ENCODE measurements at regions not wholly inside any gene's neighbourhood (a gene's known extent, or its start where the extent isn't known, plus 50 kb on each side); places are given as distances from the start of the nearest gene placed in this dataset.

- H3K27ac ChIP-seq: no peak overlapping the region
- no peaks in the 10 kb centered on the region for H3K36me3 ChIP-seq
- H3K4me3 ChIP-seq (ENCODE audit: low read depth in 1 of 2, low read length in 1 of 2): no peak overlapping the region
- no peaks in the 10 kb centered on the region for H3K9me3 ChIP-seq
- TF ChIP-seq, protein P1, sequence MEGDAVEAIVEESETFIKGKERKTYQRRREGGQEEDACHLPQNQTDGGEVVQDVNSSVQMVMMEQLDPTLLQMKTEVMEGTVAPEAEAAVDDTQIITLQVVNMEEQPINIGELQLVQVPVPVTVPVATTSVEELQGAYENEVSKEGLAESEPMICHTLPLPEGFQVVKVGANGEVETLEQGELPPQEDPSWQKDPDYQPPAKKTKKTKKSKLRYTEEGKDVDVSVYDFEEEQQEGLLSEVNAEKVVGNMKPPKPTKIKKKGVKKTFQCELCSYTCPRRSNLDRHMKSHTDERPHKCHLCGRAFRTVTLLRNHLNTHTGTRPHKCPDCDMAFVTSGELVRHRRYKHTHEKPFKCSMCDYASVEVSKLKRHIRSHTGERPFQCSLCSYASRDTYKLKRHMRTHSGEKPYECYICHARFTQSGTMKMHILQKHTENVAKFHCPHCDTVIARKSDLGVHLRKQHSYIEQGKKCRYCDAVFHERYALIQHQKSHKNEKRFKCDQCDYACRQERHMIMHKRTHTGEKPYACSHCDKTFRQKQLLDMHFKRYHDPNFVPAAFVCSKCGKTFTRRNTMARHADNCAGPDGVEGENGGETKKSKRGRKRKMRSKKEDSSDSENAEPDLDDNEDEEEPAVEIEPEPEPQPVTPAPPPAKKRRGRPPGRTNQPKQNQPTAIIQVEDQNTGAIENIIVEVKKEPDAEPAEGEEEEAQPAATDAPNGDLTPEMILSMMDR (IDR thresholded peaks at IDR 0.05): no peak
- H3K27me3 ChIP-seq: no peaks in the 10 kb centered on the region
- H3K4me1 ChIP-seq (ENCODE audit: control insufficient read depth in 1 of 2, insufficient read depth in 1 of 2, low read depth in 1 of 2, low read length in 1 of 2): no peaks in the 10 kb centered on the region
Observed at GRCh38 chr12:87266305-87266704, 762.9 kb downstream of the C12orf50 start.

- no peaks in the 10 kb centered on the region for H3K4me1 ChIP-seq (ENCODE audit: control insufficient read depth in 1 of 2, insufficient read depth in 1 of 2, low read depth in 1 of 2, low read length in 1 of 2)
- H3K27me3 ChIP-seq: no peaks in the 10 kb centered on the region
- no peak overlapping the region for H3K4me3 ChIP-seq (ENCODE audit: low read depth in 1 of 2, low read length in 1 of 2)
- H3K36me3 ChIP-seq: no peaks in the 10 kb centered on the region
- TF ChIP-seq, protein P1 (IDR thresholded peaks at IDR 0.05): no peak
- H3K9me3 ChIP-seq: no peaks in the 10 kb centered on the region
- no peak overlapping the region for H3K27ac ChIP-seq
Observed at GRCh38 chr12:87259391-87259790, 769.8 kb downstream of the C12orf50 start.

- Histone ChIP-seq H3K27me3 (no peaks in the 10 kb centered on the region), H3K27ac (no peak overlapping the region), H3K4me3 (ENCODE audit: low read depth in 1 of 2, low read length in 1 of 2) (no peak overlapping the region), H3K9me3 (no peaks in the 10 kb centered on the region), H3K4me1 (ENCODE audit: control insufficient read depth in 1 of 2, insufficient read depth in 1 of 2, low read depth in 1 of 2, low read length in 1 of 2) (no peaks in the 10 kb centered on the region), H3K36me3 (no peaks in the 10 kb centered on the region)
- TF ChIP-seq, protein P1 (IDR thresholded peaks at IDR 0.05): no peak
Observed at GRCh38 chr12:87254381-87255030, 774.7 kb downstream of the C12orf50 start.

GRCh38 chr12:87253157-87253556, 776.0 kb downstream of the C12orf50 start:
- TF ChIP-seq, protein P1 (IDR thresholded peaks at IDR 0.05): no peak
- H3K36me3 ChIP-seq: no peaks in the 10 kb centered on the region
- H3K9me3 ChIP-seq: no peaks in the 10 kb centered on the region
- no peaks in the 10 kb centered on the region for H3K4me1 ChIP-seq (ENCODE audit: control insufficient read depth in 1 of 2, insufficient read depth in 1 of 2, low read depth in 1 of 2, low read length in 1 of 2)
- H3K27ac ChIP-seq: no peak overlapping the region
- H3K4me3 ChIP-seq (ENCODE audit: low read depth in 1 of 2, low read length in 1 of 2): no peak overlapping the region
- no peaks in the 10 kb centered on the region for H3K27me3 ChIP-seq

GRCh38 chr12:87246726-87247125, 782.5 kb downstream of the C12orf50 start:
- TF ChIP-seq, protein P1 (IDR thresholded peaks at IDR 0.05): no peak
- H3K36me3 ChIP-seq: no peaks in the 10 kb centered on the region
- H3K27me3 ChIP-seq: no peaks in the 10 kb centered on the region
- H3K27ac ChIP-seq: no peak overlapping the region
- H3K4me1 ChIP-seq (ENCODE audit: control insufficient read depth in 1 of 2, insufficient read depth in 1 of 2, low read depth in 1 of 2, low read length in 1 of 2): no peaks in the 10 kb centered on the region
- no peaks in the 10 kb centered on the region for H3K9me3 ChIP-seq
- no peak overlapping the region for H3K4me3 ChIP-seq (ENCODE audit: low read depth in 1 of 2, low read length in 1 of 2)
